Common myeloid progenitor, CD34-positive (primary cell): ENCODE measurements at regions not wholly inside any gene's neighbourhood (a gene's known extent, or its start where the extent isn't known, plus 50 kb on each side); places are given as distances from the start of the nearest gene placed in this dataset.

Experiments used
- CTCF ChIA-PET: fragments of 350-600 bp; sonication (Branson Sonifier 250); formaldehyde crosslinking; loops from one replicate; lab custom pipeline; 2021; ENCODE audit warnings: antibody characterized with exemption; lab: Charles Lee
- POLR2A ChIA-PET: fragments of 350-600 bp; sonication (Branson Sonifier 250); formaldehyde crosslinking; loops from one replicate; lab custom pipeline; 2021; ENCODE audit warnings: antibody characterized with exemption; lab: Charles Lee
- DNase-seq, 3 donors: peaks; one replicate each; pipeline versions ENCODE4 v3.0.0 to v3.0.0-alpha.2; 2013
- H3K27ac ChIP-seq, 2 experiments: 1 replicate in 1 of 2; 2 replicates in 1 of 2; pipeline ENCODE4 v1.7.0; 2013; ENCODE audit warnings: inconsistent platforms in 2 of 2, low read length in 2 of 2, mild to moderate bottlenecking in 2 of 2, low read depth in 1 of 2, moderate library complexity in 1 of 2; ENCODE audit not compliant: severe bottlenecking in 2 of 2, insufficient read depth in 1 of 2, poor library complexity in 1 of 2
- H3K27me3 ChIP-seq, 5 experiments: replicated peaks in 2 of 5; 1 replicate in 3 of 5; 2 replicates in 2 of 5; pipeline versions ENCODE4 v1.6.1 to v1.7.0; 2013; ENCODE audit warnings: low read length in 4 of 5, mild to moderate bottlenecking in 2 of 5, moderate library complexity in 2 of 5, inconsistent platforms in 1 of 5; ENCODE audit not compliant: insufficient read depth in 5 of 5, control insufficient read depth in 4 of 5
- H3K36me3 ChIP-seq, 4 experiments: 1 replicate in 2 of 4; 2 replicates in 2 of 4; pipeline versions ENCODE4 v1.6.1 to v1.7.0; 2013; ENCODE audit warnings: low read length in 3 of 4, control low read depth in 1 of 4, mild to moderate bottlenecking in 1 of 4; ENCODE audit not compliant: control insufficient read depth in 4 of 4, insufficient read depth in 4 of 4
- H3K4me1 ChIP-seq, 4 experiments: 1 replicate in 3 of 4; 2 replicates in 1 of 4; pipeline versions ENCODE4 v1.6.1 to v1.7.1; 2013; ENCODE audit warnings: low read length in 3 of 4, mild to moderate bottlenecking in 3 of 4, control low read depth in 1 of 4, inconsistent platforms in 1 of 4, moderate library complexity in 1 of 4; ENCODE audit not compliant: control insufficient read depth in 4 of 4, insufficient read depth in 4 of 4; ENCODE audit errors: control extremely low read depth in 1 of 4
- H3K4me3 ChIP-seq, 7 experiments: 1 replicate in 4 of 7; 2 replicates in 3 of 7; pipeline versions ENCODE4 v1.5.1 to v1.7.0; 2013; ENCODE audit warnings: mild to moderate bottlenecking in 7 of 7, low read length in 6 of 7, moderate library complexity in 6 of 7, inconsistent platforms in 2 of 7, low read depth in 2 of 7, control low read depth in 1 of 7; ENCODE audit not compliant: insufficient read depth in 4 of 7, control insufficient read depth in 1 of 7; ENCODE audit errors: extremely low read depth in 1 of 7
- H3K9me3 ChIP-seq, 5 experiments: 1 replicate in 4 of 5; 2 replicates in 1 of 5; pipeline versions ENCODE4 v1.6.1 to v1.7.1; 2013; ENCODE audit warnings: low read length in 4 of 5, mild to moderate bottlenecking in 2 of 5, inconsistent platforms in 1 of 5, low read depth in 1 of 5, moderate library complexity in 1 of 5; ENCODE audit not compliant: control insufficient read depth in 4 of 5, insufficient read depth in 2 of 5; ENCODE audit errors: control extremely low read depth in 1 of 5
- WGBS: methylation state at CpG from one replicate; pipeline ENCODE4 v1.1.5; 2013; ENCODE audit not compliant: insufficient coverage; 5-methylcytosine and 5-hydroxymethylcytosine counted together

DNA sequence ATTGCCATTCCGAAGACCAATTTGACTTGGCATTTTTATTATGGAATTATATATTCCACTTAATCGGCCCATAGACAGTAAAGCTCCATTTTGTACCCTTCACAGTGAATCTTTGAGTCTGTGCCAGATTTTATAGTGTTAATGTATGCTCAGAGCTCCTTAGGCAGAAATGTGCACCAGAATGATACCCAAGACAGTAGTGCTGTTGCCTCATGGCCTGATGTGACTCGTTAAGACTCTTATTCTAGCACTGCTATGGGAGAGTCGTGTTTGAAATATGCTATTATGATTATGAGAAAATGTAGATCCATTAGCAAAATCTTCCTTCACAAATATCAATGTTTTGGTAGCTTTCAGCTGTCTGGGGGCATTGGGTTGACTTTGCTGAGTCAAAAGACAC is 209.8 kb upstream of the RAG2 start:
- Histone ChIP-seq H3K27me3 (peaks cover 0 to 2% (median 0%) of the 10 kb centered on the region in 5 experiments), H3K4me1 (no peaks in the 10 kb centered on the region), H3K9me3 (no peaks in the 10 kb centered on the region), H3K4me3 (no peak overlapping the region), H3K36me3 (no peaks in the 10 kb centered on the region), H3K27ac (no peak overlapping the region)
- 100% methylated on average over 1 of the region's 4 CpGs for WGBS
- POLR2A ChIA-PET: no interaction called here
- DNase-seq: no peak
- CTCF ChIA-PET: interaction anchor here (0.9 kb wide), 1 partner anchor 9 kb away, joined by 3 read pairs; no protein-coding TSS in a partner anchor

DNA sequence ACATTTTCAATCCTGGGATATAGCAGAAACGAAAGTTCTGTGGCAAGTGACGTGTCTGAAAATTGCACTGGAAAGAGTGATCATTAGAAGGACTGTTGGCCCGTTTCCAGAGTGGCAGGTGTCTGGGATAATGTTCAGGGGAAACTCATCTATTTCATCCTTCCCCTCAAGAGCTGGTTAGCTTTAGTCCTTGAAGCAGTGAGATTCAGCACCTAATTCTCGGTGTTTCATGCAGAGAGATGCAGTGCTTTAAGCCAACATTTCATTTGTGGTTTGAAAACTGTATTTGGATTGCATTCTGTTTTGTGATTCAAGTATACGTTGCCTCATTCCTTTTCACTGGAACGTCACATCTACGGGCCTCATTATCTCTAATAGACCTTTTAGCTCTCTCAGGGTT is 205.0 kb upstream of the RAG2 start:
- WGBS: 100% methylated on average over 4 of the region's 7 CpGs
- CTCF ChIA-PET: no interaction called here
- DNase-seq: no peak
- Histone ChIP-seq H3K27me3 (peaks cover 0 to 4% (median 0%) of the 10 kb centered on the region in 5 experiments), H3K27ac (no peak overlapping the region), H3K9me3 (no peaks in the 10 kb centered on the region), H3K36me3 (no peaks in the 10 kb centered on the region), H3K4me3 (no peak overlapping the region), H3K4me1 (no peaks in the 10 kb centered on the region)
- POLR2A ChIA-PET: no interaction called here

DNA sequence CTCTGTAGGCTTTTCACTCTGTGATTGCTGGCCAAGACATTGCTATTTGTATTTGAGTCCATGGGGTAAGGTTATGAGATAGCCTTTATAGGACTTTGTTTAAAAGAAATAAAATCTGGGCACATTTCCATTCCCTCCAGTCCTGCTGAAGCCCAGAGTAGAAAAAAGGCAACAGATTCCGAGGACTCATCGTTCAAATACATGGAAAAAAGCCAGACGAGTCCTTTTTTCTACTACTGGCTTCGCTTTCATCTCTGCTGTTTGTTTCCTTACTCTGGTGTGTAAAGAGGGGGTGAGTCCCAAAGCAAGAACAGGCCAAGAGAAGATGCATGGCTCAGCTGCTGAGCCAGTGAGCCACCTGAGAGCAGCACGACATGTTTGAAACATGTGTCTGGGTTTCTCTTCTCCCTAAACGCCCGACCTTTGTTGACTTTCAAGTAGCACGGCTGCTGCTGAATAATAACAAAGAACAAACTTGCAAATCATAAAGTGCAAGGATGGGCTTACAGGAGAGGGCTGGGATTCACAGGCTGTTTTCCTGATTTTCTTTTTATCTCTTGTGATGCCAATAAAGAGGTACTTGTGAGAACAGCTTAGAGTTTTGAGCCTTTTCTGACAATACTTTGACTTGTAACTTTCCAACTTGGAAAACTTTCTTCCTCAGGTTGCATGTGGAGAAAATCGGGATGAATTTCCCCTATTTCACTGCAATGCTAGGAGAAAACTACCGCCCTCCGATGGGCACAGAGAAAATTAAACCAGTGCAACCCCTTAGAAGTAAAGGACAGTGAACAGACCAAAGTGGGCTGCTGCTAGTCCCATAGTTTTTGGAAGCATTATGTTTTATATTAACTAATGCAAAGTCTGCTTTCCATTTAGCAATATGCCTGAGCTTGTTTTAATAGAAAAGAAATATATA is 195.2 kb upstream of the RAG2 start:
- no peak for DNase-seq
- POLR2A ChIA-PET: no interaction called here
- Histone ChIP-seq H3K36me3 (no peaks in the 10 kb centered on the region), H3K4me1 (no peaks in the 10 kb centered on the region), H3K27me3 (peaks cover 0 to 15% (median 7%) of the 10 kb centered on the region in 5 experiments), H3K9me3 (no peaks in the 10 kb centered on the region), H3K27ac (no peak overlapping the region), H3K4me3 (no peak overlapping the region)
- CTCF ChIA-PET: no interaction called here
- WGBS: 79% methylated on average over 8 of the region's 11 CpGs

DNA sequence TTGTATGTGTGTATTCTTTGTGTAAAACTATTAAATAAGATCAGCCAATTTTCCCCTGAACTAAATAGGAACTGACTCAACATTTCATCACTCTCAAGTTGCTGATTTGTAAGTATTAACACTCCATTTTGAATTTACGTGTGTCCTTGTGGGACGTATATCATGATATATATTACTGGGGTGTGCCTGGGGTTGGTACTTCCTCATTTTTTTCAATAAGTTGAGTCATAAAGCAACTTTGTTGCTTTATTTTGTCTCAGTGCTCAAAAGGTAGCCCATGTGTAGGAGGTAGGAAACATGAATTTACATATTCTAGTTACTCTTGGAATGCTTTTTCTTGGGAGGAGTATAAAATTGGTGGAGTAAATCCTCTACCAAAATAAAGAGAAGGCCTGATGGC is 193.9 kb upstream of the RAG2 start:
- WGBS: 82% methylated on average over 2 of the region's 2 CpGs
- Histone ChIP-seq H3K36me3 (no peaks in the 10 kb centered on the region), H3K27me3 (peaks cover 0 to 15% (median 7%) of the 10 kb centered on the region in 5 experiments), H3K4me3 (no peak overlapping the region), H3K27ac (no peak overlapping the region), H3K9me3 (no peaks in the 10 kb centered on the region), H3K4me1 (no peaks in the 10 kb centered on the region)
- ChIA-PET POLR2A (no interaction called here), CTCF (interaction anchor here (1.2 kb wide), 1 partner anchor 8 kb away, joined by 3 read pairs; no protein-coding TSS in a partner anchor)
- DNase-seq: no peak

DNA sequence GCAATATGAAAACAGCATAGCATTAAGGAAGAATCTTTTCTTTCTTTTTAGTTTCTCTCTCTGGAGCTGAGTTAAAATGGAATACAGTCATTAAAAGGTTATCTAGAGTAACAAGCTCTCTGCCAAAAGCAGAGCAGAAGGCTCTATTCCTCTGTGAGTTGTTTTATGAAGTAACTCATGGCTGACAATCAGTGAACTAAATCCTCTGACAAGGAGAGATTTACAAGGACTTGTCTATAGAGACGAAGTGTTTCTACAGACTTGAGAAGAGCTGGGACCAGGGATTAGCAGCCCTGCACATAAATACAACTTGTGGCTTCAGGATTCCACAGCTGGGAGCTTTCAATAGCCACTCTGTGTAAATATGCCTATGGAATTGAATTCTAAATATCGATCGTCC is 192.5 kb upstream of the RAG2 start:
- POLR2A ChIA-PET: no interaction called here
- DNase-seq: no peak

DNA sequence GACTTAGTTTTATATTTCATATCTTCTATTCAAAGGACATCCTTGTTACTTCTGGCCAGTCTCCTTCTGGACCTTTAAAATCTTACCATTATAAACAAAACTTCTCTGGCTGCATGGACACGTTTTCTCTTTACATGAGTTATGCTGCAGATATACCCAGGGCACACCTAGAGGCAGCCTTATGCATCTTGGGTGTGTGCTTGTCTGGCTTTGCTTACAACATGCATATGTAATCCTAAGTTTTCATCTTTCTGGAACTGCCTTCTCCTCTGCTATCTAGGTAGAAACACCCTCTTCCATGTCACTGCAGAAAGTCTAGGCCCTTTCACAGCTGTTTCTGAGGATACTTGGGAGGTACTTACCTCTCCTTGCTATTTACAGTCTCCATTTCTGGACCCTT is 185.8 kb upstream of the RAG2 start:
- CTCF ChIA-PET: no interaction called here
- Histone ChIP-seq H3K27ac (no peak overlapping the region), H3K4me3 (no peak overlapping the region), H3K27me3 (peaks cover 2 to 13% (median 7%) of the 10 kb centered on the region in 5 experiments), H3K9me3 (no peaks in the 10 kb centered on the region), H3K4me1 (no peaks in the 10 kb centered on the region), H3K36me3 (no peaks in the 10 kb centered on the region)
- POLR2A ChIA-PET: no interaction called here
- WGBS: 100% methylated on average over 1 of the region's 1 CpG
- DNase-seq: no peak

More for the DNA sequence above, 192.5 kb upstream of the RAG2 start:
- Histone ChIP-seq H3K4me1 (no peaks in the 10 kb centered on the region), H3K4me3 (no peak overlapping the region), H3K9me3 (no peaks in the 10 kb centered on the region), H3K27me3 (peaks cover 0 to 15% (median 7%) of the 10 kb centered on the region in 5 experiments), H3K36me3 (no peaks in the 10 kb centered on the region), H3K27ac (no peak overlapping the region)
- CTCF ChIA-PET: interaction anchor here (1.2 kb wide), 1 partner anchor 9 kb away, joined by 3 read pairs; no protein-coding TSS in a partner anchor
- 97% methylated on average over 3 of the region's 3 CpGs for WGBS

DNA sequence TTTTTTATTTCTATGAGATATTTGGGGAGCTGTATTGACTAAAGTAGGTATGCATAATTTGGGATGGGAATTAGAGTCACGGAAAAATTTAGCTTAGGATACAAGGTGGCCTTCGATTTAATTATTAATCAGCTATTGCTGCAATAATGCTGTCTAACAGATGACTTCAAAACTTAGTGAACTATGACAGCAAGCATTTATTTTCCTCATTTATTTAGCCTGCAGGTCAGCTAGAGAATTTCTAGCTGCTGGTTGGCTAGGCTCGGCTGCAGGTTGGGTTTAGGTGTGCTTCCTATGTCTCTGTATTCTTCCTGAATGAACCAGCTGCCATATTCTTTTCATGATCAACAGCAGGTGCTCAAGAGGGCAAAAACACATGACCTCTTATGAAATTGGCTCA is 181.8 kb upstream of the RAG2 start:
- H3K36me3 ChIP-seq: no peaks in the 10 kb centered on the region
- H3K27me3 ChIP-seq: peaks cover 2 to 9% (median 7%) of the 10 kb centered on the region in 5 experiments
- 100% methylated on average over 1 of the region's 3 CpGs for WGBS
- no peak overlapping the region for H3K27ac ChIP-seq
- DNase-seq: no peak
- ChIA-PET POLR2A (no interaction called here), CTCF (no interaction called here)
- H3K9me3 ChIP-seq: no peaks in the 10 kb centered on the region
- H3K4me1 ChIP-seq: no peaks in the 10 kb centered on the region
- H3K4me3 ChIP-seq: no peak overlapping the region
